Fibroblast of lung (primary cell): ENCODE measurements at regions not wholly inside any gene's neighbourhood (a gene's known extent, or its start where the extent isn't known, plus 50 kb on each side); places are given as distances from the start of the nearest gene placed in this dataset.

Experiments
- DNase-seq, 2 donors: peaks; one replicate each; pipeline versions ENCODE4 v3.0.0 to v3.0.0-alpha.2; 2010; ENCODE audit warnings: low read depth in 2 of 2
- H2AFZ ChIP-seq: 2 replicates; pipeline ENCODE4 v1.5.1; 2012; ENCODE audit warnings: low read length, control low read depth, inconsistent platforms
- H3K27ac ChIP-seq: 2 replicates; pipeline ENCODE4 v1.5.1; 2011; ENCODE audit warnings: low read length, control low read depth; ENCODE audit not compliant: insufficient read depth
- H3K27me3 ChIP-seq: 2 replicates; pipeline ENCODE4 v1.5.1; 2011; ENCODE audit warnings: mild to moderate bottlenecking, low read length; ENCODE audit not compliant: control insufficient read depth, insufficient read depth
- H3K36me3 ChIP-seq: 2 replicates; pipeline ENCODE4 v1.5.1; 2011; ENCODE audit warnings: low read length; ENCODE audit not compliant: control insufficient read depth, insufficient read depth
- H3K4me1 ChIP-seq: 2 replicates; pipeline ENCODE4 v1.5.1; 2011; ENCODE audit warnings: low read length; ENCODE audit not compliant: control insufficient read depth, insufficient read depth; ENCODE audit errors: extremely low read depth
- H3K4me2 ChIP-seq: 2 replicates; pipeline ENCODE4 v1.5.1; 2011; ENCODE audit warnings: low read length, control low read depth; ENCODE audit not compliant: insufficient read depth; ENCODE audit errors: extremely low read depth
- H3K4me3 ChIP-seq, 4 experiments: fragments of 200-600 bp in 1 of 4; sonication (generic) in 1 of 4; replicated peaks in 1 of 4; 2 replicates each; pipeline ENCODE4 v1.5.1; 2011 to 2016; ENCODE audit warnings: low read length in 4 of 4, low read depth in 3 of 4, mild to moderate bottlenecking in 3 of 4, control low read depth in 2 of 4, inconsistent platforms in 1 of 4, mixed read lengths in 1 of 4; ENCODE audit not compliant: insufficient read depth in 1 of 4; ENCODE audit errors: control extremely low read depth in 1 of 4
- H3K79me2 ChIP-seq: 2 replicates; pipeline ENCODE4 v1.5.1; 2012; ENCODE audit warnings: mild to moderate bottlenecking, low read length, inconsistent platforms; ENCODE audit not compliant: control insufficient read depth, insufficient read depth
- H3K9ac ChIP-seq: 2 replicates; pipeline ENCODE4 v1.5.1; 2011; ENCODE audit warnings: mild to moderate bottlenecking, low read length, control low read depth; ENCODE audit not compliant: insufficient read depth
- H3K9me3 ChIP-seq: 2 replicates; pipeline ENCODE4 v1.5.1; 2012; ENCODE audit warnings: low read depth, low read length; ENCODE audit not compliant: control insufficient read depth, insufficient read depth
- H4K20me1 ChIP-seq: 2 replicates; pipeline ENCODE4 v1.5.1; 2011; ENCODE audit warnings: low read length; ENCODE audit not compliant: control insufficient read depth, insufficient read depth; ENCODE audit errors: extremely low read depth
- CTCF ChIP-seq, 2 donors: IDR thresholded peaks in 1 of 2; conservative IDR thresholded peaks in 1 of 2; 1 replicate in 1 of 2; 2 replicates in 1 of 2; pipeline ENCODE4 v1.5.1; 2011 to 2012; ENCODE audit warnings: low read length in 2 of 2, control low read depth in 1 of 2, inconsistent platforms in 1 of 2, low read depth in 1 of 2, mild to moderate bottlenecking in 1 of 2
- EZH2 ChIP-seq: IDR thresholded peaks from 2 replicates; pipeline ENCODE4 v1.5.1; 2012; ENCODE audit warnings: low read length, control low read depth, mild to moderate bottlenecking; ENCODE audit errors: missing control alignments

DNA sequence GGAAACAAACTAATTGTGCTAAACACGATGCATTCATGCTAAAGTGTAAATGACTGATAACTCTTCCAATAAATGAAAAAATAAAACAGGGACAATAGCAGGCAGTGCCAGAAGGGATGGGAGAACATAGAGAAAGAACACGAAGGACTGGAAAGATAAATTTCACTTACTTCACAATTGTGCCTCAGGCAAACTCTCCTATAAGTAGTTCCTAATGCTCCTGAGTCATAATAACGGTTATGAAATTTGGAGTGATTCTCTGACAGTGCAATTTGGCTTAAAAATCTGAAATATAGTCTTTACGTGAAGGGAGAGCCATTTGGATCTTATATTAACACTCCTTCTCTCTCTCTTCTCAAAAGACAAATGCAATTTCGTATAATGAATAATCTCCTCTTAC lies 2218.5 kb downstream of the MAT2B start:
- H2AFZ ChIP-seq: no peak overlapping the region
- no peaks in the 10 kb centered on the region for H3K27me3 ChIP-seq
- no peaks in the 10 kb centered on the region for H4K20me1 ChIP-seq
- H3K4me1 ChIP-seq: no peaks in the 10 kb centered on the region
- H3K9ac ChIP-seq: no peak overlapping the region
- DNase-seq: no peak
- no peaks in the 10 kb centered on the region for H3K36me3 ChIP-seq
- H3K9me3 ChIP-seq: no peaks in the 10 kb centered on the region
- no peak overlapping the region for H3K27ac ChIP-seq
- TF ChIP-seq EZH2 (no peak), CTCF (conservative IDR thresholded peaks at IDR 0.05 in 1 of 2, IDR thresholded peaks at IDR 0.05 in 1 of 2; ENCODE audit: low read depth in 1 of 2, low read length in 2 of 2) (no peak)
- H3K4me3 ChIP-seq: no peak overlapping the region
- no peak overlapping the region for H3K4me2 ChIP-seq
- no peaks in the 10 kb centered on the region for H3K79me2 ChIP-seq

DNA sequence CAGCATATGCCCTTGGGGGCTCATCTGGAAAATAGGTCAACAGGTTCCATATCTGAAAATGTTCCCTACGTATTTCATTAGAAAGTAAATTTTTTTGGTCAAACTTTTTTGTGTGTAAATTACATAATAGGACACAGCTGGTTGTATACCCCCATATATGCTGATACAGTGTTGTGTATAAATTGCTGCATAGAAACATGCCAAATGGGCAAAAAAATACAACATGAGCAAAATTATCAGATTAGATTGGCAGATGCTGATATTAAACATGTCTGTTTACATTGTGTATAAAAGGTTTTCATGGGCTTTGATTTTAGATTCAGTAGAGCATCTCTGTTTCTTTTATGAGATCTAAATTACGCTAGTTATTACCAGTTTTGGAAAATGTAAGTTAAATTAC lies 2223.0 kb downstream of the MAT2B start:
- no peaks in the 10 kb centered on the region for H4K20me1 ChIP-seq

DNA sequence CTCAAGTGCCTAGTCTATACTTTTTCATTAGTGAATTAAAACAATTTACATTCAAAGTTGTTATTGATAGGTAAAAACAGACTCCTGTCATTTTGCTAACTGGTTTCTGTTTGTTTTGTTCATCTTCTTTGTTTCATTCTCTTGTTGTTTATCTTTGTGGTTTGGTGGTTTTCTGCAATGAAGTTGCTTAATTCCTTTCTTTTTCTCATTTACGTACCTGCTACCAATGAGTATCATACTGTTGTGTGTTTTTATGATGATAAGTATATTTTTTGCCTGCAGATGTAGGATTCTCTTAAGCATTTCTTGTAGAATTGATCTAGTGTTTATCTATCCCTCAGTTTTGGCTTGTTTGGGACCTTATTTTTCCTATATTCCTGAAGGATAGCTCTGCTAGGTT lies 2230.0 kb downstream of the MAT2B start:
- Histone ChIP-seq H3K4me2 (no peak overlapping the region), H3K36me3 (no peaks in the 10 kb centered on the region), H3K4me3 (no peak overlapping the region), H3K4me1 (no peaks in the 10 kb centered on the region), H3K9me3 (no peaks in the 10 kb centered on the region), H3K9ac (no peak overlapping the region), H2AFZ (no peak overlapping the region), H4K20me1 (no peaks in the 10 kb centered on the region), H3K27ac (no peak overlapping the region), H3K79me2 (no peaks in the 10 kb centered on the region), H3K27me3 (no peaks in the 10 kb centered on the region)
- TF ChIP-seq CTCF (conservative IDR thresholded peaks at IDR 0.05 in 1 of 2, IDR thresholded peaks at IDR 0.05 in 1 of 2; ENCODE audit: low read depth in 1 of 2, low read length in 2 of 2) (no peak), EZH2 (no peak)
- DNase-seq: no peak

More for the DNA sequence above, 2223.0 kb downstream of the MAT2B start:
- H3K9ac ChIP-seq: no peak overlapping the region
- H3K79me2 ChIP-seq: no peaks in the 10 kb centered on the region
- no peak overlapping the region for H3K4me2 ChIP-seq
- H3K4me1 ChIP-seq: no peaks in the 10 kb centered on the region
- DNase-seq: no peak
- no peak overlapping the region for H3K4me3 ChIP-seq
- H3K36me3 ChIP-seq: no peaks in the 10 kb centered on the region
- H3K27ac ChIP-seq: no peak overlapping the region
- no peaks in the 10 kb centered on the region for H3K27me3 ChIP-seq
- no peak overlapping the region for H2AFZ ChIP-seq
- TF ChIP-seq EZH2 (no peak), CTCF (conservative IDR thresholded peaks at IDR 0.05 in 1 of 2, IDR thresholded peaks at IDR 0.05 in 1 of 2; ENCODE audit: low read depth in 1 of 2, low read length in 2 of 2) (no peak)
- no peaks in the 10 kb centered on the region for H3K9me3 ChIP-seq
